Natural killer cell (primary cell): ENCODE measurements at regions not wholly inside any gene's neighbourhood (a gene's known extent, or its start where the extent isn't known, plus 50 kb on each side); places are given as distances from the start of the nearest gene placed in this dataset.

Experiments used
- ATAC-seq, 3 donors: fragments of 150-1000 bp in 2 of 3; fragments of 200-7000 bp in 1 of 3; cut with Tn5 transposase; 1 replicate in 1 of 3; 2 replicates in 2 of 3; pipeline ENCODE4 v1.10.0; 2021; ENCODE audit warnings: mild to moderate bottlenecking in 2 of 3, moderate library complexity in 2 of 3
- DNase-seq, 2 donors: peaks; one replicate each; pipeline versions ENCODE4 v3.0.0 to v3.0.0-alpha.2; 2013 to 2021; ENCODE audit warnings: mixed read lengths in 1 of 2
- H3K27ac ChIP-seq: one replicate; pipeline ENCODE4 v1.5.1; 2013; ENCODE audit warnings: mild to moderate bottlenecking, low read length
- H3K27me3 ChIP-seq: one replicate; pipeline ENCODE4 v1.6.1; 2013; ENCODE audit warnings: low read length; ENCODE audit not compliant: control insufficient read depth, insufficient read depth
- H3K36me3 ChIP-seq: one replicate; pipeline ENCODE4 v1.6.1; 2013; ENCODE audit warnings: low read length; ENCODE audit not compliant: control insufficient read depth, insufficient read depth
- H3K4me1 ChIP-seq: one replicate; pipeline ENCODE4 v1.6.1; 2013; ENCODE audit warnings: low read length; ENCODE audit not compliant: control insufficient read depth, insufficient read depth
- H3K4me3 ChIP-seq: one replicate; pipeline ENCODE4 v1.5.1; 2013; ENCODE audit warnings: low read length
- H3K9me3 ChIP-seq: one replicate; pipeline ENCODE4 v1.6.1; 2013; ENCODE audit warnings: low read length; ENCODE audit not compliant: control insufficient read depth, insufficient read depth
- H3K27ac Mint-ChIP-seq, 2 donors: one replicate each; pipeline ENCODE4 v1.8.0; 2022; ENCODE audit warnings: mild to moderate bottlenecking in 2 of 2, mixed read lengths in 2 of 2, moderate library complexity in 1 of 2
- H3K27me3 Mint-ChIP-seq, 2 donors: one replicate each; pipeline ENCODE4 v1.8.0; 2022; ENCODE audit warnings: low read depth in 2 of 2, mixed read lengths in 2 of 2
- H3K36me3 Mint-ChIP-seq: one replicate; pipeline ENCODE4 v1.8.0; 2022; ENCODE audit warnings: mixed read lengths
- H3K4me1 Mint-ChIP-seq, 2 donors: one replicate each; pipeline ENCODE4 v1.8.0; 2022; ENCODE audit warnings: mixed read lengths in 2 of 2
- H3K4me3 Mint-ChIP-seq: one replicate; pipeline ENCODE4 v1.8.0; 2022; ENCODE audit warnings: mild to moderate bottlenecking, moderate library complexity, mixed read lengths
- H3K9me3 Mint-ChIP-seq, 2 donors: one replicate each; pipeline ENCODE4 v1.8.0; 2022; ENCODE audit warnings: mixed read lengths in 2 of 2
- WGBS: methylation state at CpG from one replicate; pipeline ENCODE4 v1.1.7; 2013; ENCODE audit warnings: missing lambda C conversion rate; ENCODE audit not compliant: insufficient coverage; 5-methylcytosine and 5-hydroxymethylcytosine counted together
- intact Hi-C: fragments of 100-400 bp; cut with micrococcal nuclease; formaldehyde crosslinking; loops from one replicate; pipeline ENCODE4 v1.14.2; 2022
- TF ChIP-seq, protein P1 (sequence below): fragments of 200-600 bp; IDR thresholded peaks from one replicate; pipeline ENCODE4 v1.8.0; 2022; ENCODE audit warnings: antibody characterized with exemption

GRCh38 chr1:22349362-22350043, 102.1 kb upstream of the ZBTB40 start:
- Histone ChIP-seq H3K4me1 (no peaks in the 10 kb centered on the region), H3K9me3 (no peaks in the 10 kb centered on the region), H3K4me3 (no peak overlapping the region), H3K36me3 (no peaks in the 10 kb centered on the region), H3K27me3 (peaks cover 8% of the 10 kb centered on the region), H3K27ac (no peak overlapping the region)
- H3K36me3 Mint-ChIP-seq, result no peaks in the 10 kb centered on the region
- ATAC-seq (no peak), DNase-seq (no peak)
- intact Hi-C loops, result no loop called here
- H3K4me3 Mint-ChIP-seq, result no peak overlapping the region
- WGBS, result 65% methylated on average over 14 of the region's 14 CpGs
- no peaks in the 10 kb centered on the region for H3K9me3 Mint-ChIP-seq
- H3K4me1 Mint-ChIP-seq, result no peaks in the 10 kb centered on the region
- H3K27me3 Mint-ChIP-seq, result peaks cover 55 to 67% of the 10 kb centered on the region in 2 donors
- TF ChIP-seq, protein P1, sequence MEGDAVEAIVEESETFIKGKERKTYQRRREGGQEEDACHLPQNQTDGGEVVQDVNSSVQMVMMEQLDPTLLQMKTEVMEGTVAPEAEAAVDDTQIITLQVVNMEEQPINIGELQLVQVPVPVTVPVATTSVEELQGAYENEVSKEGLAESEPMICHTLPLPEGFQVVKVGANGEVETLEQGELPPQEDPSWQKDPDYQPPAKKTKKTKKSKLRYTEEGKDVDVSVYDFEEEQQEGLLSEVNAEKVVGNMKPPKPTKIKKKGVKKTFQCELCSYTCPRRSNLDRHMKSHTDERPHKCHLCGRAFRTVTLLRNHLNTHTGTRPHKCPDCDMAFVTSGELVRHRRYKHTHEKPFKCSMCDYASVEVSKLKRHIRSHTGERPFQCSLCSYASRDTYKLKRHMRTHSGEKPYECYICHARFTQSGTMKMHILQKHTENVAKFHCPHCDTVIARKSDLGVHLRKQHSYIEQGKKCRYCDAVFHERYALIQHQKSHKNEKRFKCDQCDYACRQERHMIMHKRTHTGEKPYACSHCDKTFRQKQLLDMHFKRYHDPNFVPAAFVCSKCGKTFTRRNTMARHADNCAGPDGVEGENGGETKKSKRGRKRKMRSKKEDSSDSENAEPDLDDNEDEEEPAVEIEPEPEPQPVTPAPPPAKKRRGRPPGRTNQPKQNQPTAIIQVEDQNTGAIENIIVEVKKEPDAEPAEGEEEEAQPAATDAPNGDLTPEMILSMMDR, result no peak
- H3K27ac Mint-ChIP-seq, result no peak overlapping the region

DNA sequence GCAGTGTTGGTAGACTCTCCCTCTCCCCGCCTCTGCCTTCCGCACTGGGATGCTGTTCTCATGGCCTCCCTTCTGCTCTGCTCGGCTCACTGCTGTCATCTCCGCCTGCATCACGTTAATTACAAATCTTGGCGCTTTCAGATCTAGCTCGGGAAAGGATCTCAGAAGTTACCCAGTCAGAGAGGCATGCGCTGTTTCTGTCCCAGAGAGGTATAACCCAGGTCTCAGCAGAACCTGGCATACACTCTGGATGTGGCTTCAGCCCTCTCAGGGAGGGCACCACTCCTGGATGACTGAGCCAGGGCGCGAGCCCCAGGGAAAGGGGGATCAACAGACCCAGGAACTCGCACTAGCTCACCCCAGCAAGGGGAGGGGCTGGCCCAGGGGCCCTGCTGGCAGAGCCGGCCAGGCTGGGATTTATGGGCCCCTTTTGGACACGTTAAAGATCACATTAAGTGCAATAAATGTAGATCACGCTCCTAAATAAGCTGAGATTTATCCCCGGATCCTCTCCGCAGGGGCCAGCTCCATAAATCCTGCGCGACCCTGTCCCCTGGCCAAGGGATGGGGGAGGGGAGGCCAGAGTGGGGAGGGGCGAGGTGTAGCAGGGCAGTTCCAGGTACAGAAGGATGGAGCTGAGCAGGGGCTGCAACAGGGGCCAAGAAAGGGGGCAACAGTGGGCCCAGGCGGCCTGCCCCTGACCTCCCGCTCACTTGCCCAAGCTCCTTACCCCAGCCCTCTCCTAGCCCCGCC, 101.3 kb upstream of the ZBTB40 start:
- peaks cover 8% of the 10 kb centered on the region for H3K27me3 ChIP-seq
- intact Hi-C loops, result no loop called here
- no peak overlapping the region for H3K4me3 Mint-ChIP-seq
- H3K27ac ChIP-seq, result no peak overlapping the region
- no peaks in the 10 kb centered on the region for H3K9me3 ChIP-seq
- no peaks in the 10 kb centered on the region for H3K9me3 Mint-ChIP-seq
- no peaks in the 10 kb centered on the region for H3K36me3 ChIP-seq
- no peaks in the 10 kb centered on the region for H3K4me1 ChIP-seq
- no peaks in the 10 kb centered on the region for H3K36me3 Mint-ChIP-seq
- no peak overlapping the region for H3K27ac Mint-ChIP-seq
- H3K27me3 Mint-ChIP-seq, result peaks cover 48 to 59% of the 10 kb centered on the region in 2 donors
- TF ChIP-seq, protein P1, result no peak
- H3K4me1 Mint-ChIP-seq, result no peaks in the 10 kb centered on the region
- 18% methylated on average over 20 of the region's 22 CpGs for WGBS
- ATAC-seq, result no peak
- DNase-seq, result no peak
- no peak overlapping the region for H3K4me3 ChIP-seq

DNA sequence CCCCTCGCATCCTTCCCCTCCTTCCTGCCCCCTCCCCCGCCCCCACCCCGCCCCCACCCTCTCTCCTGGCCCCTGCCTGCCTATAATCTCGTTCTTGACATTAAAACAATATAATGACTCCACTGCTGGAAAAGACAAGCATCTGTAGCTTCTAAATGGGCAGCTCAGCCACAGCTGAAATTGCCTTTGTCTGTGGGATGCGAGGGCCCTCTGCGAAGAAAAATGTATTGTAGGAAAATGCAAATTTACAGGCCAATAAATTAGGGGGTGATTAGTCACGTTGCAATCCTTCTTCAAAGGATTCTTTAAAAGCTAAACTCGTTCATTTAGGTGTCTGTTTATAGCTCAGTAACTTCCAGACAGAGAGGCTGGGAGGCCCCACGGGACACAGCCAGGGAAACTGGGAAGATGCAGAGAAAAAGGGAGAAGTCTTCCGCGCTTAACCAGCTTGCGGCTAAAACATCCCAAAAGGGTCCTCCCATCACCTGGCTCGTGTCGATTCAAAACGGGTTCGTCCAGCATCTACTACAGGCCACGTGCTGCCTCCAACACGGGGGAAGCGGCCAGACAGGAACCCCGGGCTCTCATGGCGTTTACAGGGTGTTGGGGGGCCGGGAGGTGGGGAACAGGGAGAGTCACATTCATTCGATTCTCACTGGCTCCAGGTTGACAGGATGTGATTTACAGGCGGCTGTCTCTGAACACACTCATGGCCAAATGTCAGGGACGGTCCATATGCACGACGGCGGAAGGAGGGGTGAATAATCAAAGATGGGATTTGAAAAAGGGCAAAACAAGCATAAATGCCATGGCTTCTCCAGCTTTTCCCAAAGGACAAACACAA, 100.5 kb upstream of the ZBTB40 start:
- intact Hi-C loops, result no loop called here
- 10% methylated on average over 24 of the region's 28 CpGs for WGBS
- ATAC-seq (no peak), DNase-seq (no peak)
- Histone ChIP-seq H3K27me3 (peaks cover 8% of the 10 kb centered on the region), H3K9me3 (no peaks in the 10 kb centered on the region), H3K4me1 (no peaks in the 10 kb centered on the region), H3K27ac (no peak overlapping the region), H3K36me3 (no peaks in the 10 kb centered on the region), H3K4me3 (no peak overlapping the region)
- H3K27me3 Mint-ChIP-seq, result peaks cover 44 to 56% of the 10 kb centered on the region in 2 donors
- TF ChIP-seq, protein P1, result no peak
- no peak overlapping the region for H3K27ac Mint-ChIP-seq
- no peaks in the 10 kb centered on the region for H3K36me3 Mint-ChIP-seq
- H3K4me3 Mint-ChIP-seq, result no peak overlapping the region
- H3K9me3 Mint-ChIP-seq, result no peaks in the 10 kb centered on the region
- no peaks in the 10 kb centered on the region for H3K4me1 Mint-ChIP-seq
